CD14-positive monocyte (primary cell): ENCODE measurements at regions not wholly inside any gene's neighbourhood (a gene's known extent, or its start where the extent isn't known, plus 50 kb on each side); places are given as distances from the start of the nearest gene placed in this dataset.

Experiments
- DNase-seq, 3 donors: peaks; one replicate each; pipeline ENCODE4 v3.0.0-alpha.2; 2011 to 2022
- H2AFZ ChIP-seq: 2 replicates; pipeline ENCODE4 v1.6.0; 2012; ENCODE audit warnings: mild to moderate bottlenecking, low read depth, low read length, inconsistent platforms; ENCODE audit not compliant: insufficient read depth, poor library complexity, severe bottlenecking
- H3K27ac ChIP-seq, 2 donors: 1 replicate in 1 of 2; 2 replicates in 1 of 2; pipeline ENCODE4 v1.5.1; 2012 to 2013; ENCODE audit warnings: low read length in 2 of 2, control low read depth in 1 of 2, inconsistent platforms in 1 of 2, low read depth in 1 of 2, mild to moderate bottlenecking in 1 of 2
- H3K27me3 ChIP-seq, 2 donors: one replicate each; pipeline versions ENCODE4 v1.6.0 to v1.6.1; 2011 to 2013; ENCODE audit warnings: low read length in 2 of 2; ENCODE audit not compliant: control insufficient read depth in 2 of 2, insufficient read depth in 2 of 2
- H3K36me3 ChIP-seq, 2 donors: replicated peaks in 1 of 2; 1 replicate in 1 of 2; 2 replicates in 1 of 2; pipeline versions ENCODE4 v1.5.1 to v1.6.1; 2012 to 2013; ENCODE audit warnings: low read length in 2 of 2, control low read depth in 1 of 2, inconsistent platforms in 1 of 2, mild to moderate bottlenecking in 1 of 2; ENCODE audit not compliant: insufficient read depth in 2 of 2, control insufficient read depth in 1 of 2
- H3K4me1 ChIP-seq, 2 donors: 1 replicate in 1 of 2; 2 replicates in 1 of 2; pipeline versions ENCODE4 v1.5.1 to v1.6.1; 2012 to 2013; ENCODE audit warnings: low read length in 2 of 2, control low read depth in 1 of 2, inconsistent platforms in 1 of 2, mild to moderate bottlenecking in 1 of 2, moderate library complexity in 1 of 2; ENCODE audit not compliant: insufficient read depth in 2 of 2, control insufficient read depth in 1 of 2
- H3K4me2 ChIP-seq: replicated peaks from 2 replicates; pipeline ENCODE3; 2012; ENCODE audit warnings: low read length, moderate library complexity, mild to moderate bottlenecking; ENCODE audit not compliant: poor library complexity, severe bottlenecking; ENCODE audit errors: extremely low read depth
- H3K4me3 ChIP-seq, 3 experiments: fragments of 200-600 bp in 1 of 3; sonication (generic) in 1 of 3; replicated peaks in 1 of 3; 1 replicate in 2 of 3; 2 replicates in 1 of 3; pipeline ENCODE4 v1.5.1; 2011 to 2013; ENCODE audit warnings: low read length in 3 of 3, mild to moderate bottlenecking in 3 of 3, control low read depth in 2 of 3, low read depth in 2 of 3, inconsistent platforms in 1 of 3, moderate library complexity in 1 of 3
- H3K79me2 ChIP-seq: 2 replicates; pipeline ENCODE4 v1.6.0; 2012; ENCODE audit warnings: mild to moderate bottlenecking, control low read depth, inconsistent platforms, low read length, moderate library complexity; ENCODE audit not compliant: insufficient read depth
- H3K9ac ChIP-seq: 2 replicates; pipeline ENCODE4 v1.6.0; 2017; ENCODE audit warnings: low read length, mild to moderate bottlenecking; ENCODE audit not compliant: insufficient read depth, poor library complexity, severe bottlenecking
- H3K9me3 ChIP-seq, 2 donors: replicated peaks in 1 of 2; 1 replicate in 1 of 2; 2 replicates in 1 of 2; pipeline versions ENCODE4 v1.5.1 to v1.6.1; 2012 to 2013; ENCODE audit warnings: low read length in 2 of 2, control low read depth in 1 of 2; ENCODE audit not compliant: control insufficient read depth in 1 of 2, insufficient read depth in 1 of 2
- H4K20me1 ChIP-seq: 2 replicates; pipeline ENCODE4 v1.6.0; 2012; ENCODE audit warnings: mild to moderate bottlenecking, low read length, control low read depth, moderate library complexity; ENCODE audit not compliant: insufficient read depth
- H3K27ac Mint-ChIP-seq, 7 donors: one replicate each; pipeline ENCODE4 v1.8.0; 2020; ENCODE audit warnings: mild to moderate bottlenecking in 7 of 7, mixed read lengths in 7 of 7, moderate library complexity in 6 of 7, inconsistent platforms in 2 of 7
- H3K27me3 Mint-ChIP-seq, 3 donors: one replicate each; pipeline ENCODE4 v1.8.0; 2021 to 2022; ENCODE audit warnings: low read depth in 3 of 3, mild to moderate bottlenecking in 3 of 3, mixed read lengths in 3 of 3, moderate library complexity in 3 of 3, inconsistent platforms in 1 of 3
- H3K36me3 Mint-ChIP-seq, 2 donors: one replicate each; pipeline ENCODE4 v1.8.0; 2020; ENCODE audit warnings: mixed read lengths in 2 of 2, inconsistent platforms in 1 of 2, mild to moderate bottlenecking in 1 of 2
- H3K4me1 Mint-ChIP-seq: one replicate; pipeline ENCODE4 v1.8.0; 2020; ENCODE audit warnings: mild to moderate bottlenecking, mixed read lengths
- H3K4me3 Mint-ChIP-seq, 2 donors: one replicate each; pipeline ENCODE4 v1.8.0; 2020; ENCODE audit warnings: mild to moderate bottlenecking in 2 of 2, mixed read lengths in 2 of 2, moderate library complexity in 1 of 2
- H3K9me3 Mint-ChIP-seq, 7 donors: one replicate each; pipeline ENCODE4 v1.8.0; 2020 to 2022; ENCODE audit warnings: mixed read lengths in 7 of 7, mild to moderate bottlenecking in 6 of 7, moderate library complexity in 6 of 7, inconsistent platforms in 2 of 7
- WGBS: methylation state at CpG from one replicate; pipeline ENCODE4 v1.1.5; 2013; ENCODE audit warnings: missing lambda C conversion rate; ENCODE audit not compliant: insufficient coverage; 5-methylcytosine and 5-hydroxymethylcytosine counted together
- intact Hi-C, 2 donors: fragments of 100-400 bp; cut with micrococcal nuclease; formaldehyde crosslinking; loops; one replicate each; pipeline versions ENCODE4 v1.15.0 to v1.15.1; 2023
- TF ChIP-seq, protein P1 (sequence below): fragments of 200-600 bp; IDR thresholded peaks from one replicate; pipeline ENCODE4 v1.8.0; 2022; ENCODE audit warnings: antibody characterized with exemption, mild to moderate bottlenecking

DNA sequence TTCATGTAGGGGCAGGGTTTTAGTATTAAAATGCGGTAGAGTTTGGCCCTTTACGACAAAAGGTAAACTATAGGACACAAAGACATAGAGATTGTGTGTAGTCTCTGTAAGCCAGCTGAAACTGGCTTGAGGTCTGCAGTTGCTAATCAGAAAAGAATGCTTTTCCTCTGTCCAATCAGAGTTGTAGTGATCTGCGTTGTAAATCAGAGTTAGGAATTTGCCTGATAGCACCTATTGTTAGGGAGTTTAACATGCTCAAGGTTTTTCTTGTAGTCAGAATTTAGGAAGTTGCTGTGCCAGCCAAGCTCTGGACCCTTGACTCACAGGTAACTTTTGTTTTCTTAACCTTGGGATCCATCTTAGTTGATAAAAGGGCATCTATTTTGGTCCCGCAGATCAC is 61.2 kb upstream of the VTCN1 start:
- Mint-ChIP-seq H3K4me3 (no peak overlapping the region), H3K4me1 (no peaks in the 10 kb centered on the region), H3K9me3 (peaks cover 0 to 4% (median 2%) of the 10 kb centered on the region in 7 donors), H3K27ac (no peak overlapping the region), H3K36me3 (no peaks in the 10 kb centered on the region), H3K27me3 (no peaks in the 10 kb centered on the region)
- Histone ChIP-seq H3K9ac (no peak overlapping the region), H3K4me2 (no peak overlapping the region), H3K9me3 (no peaks in the 10 kb centered on the region), H3K36me3 (no peaks in the 10 kb centered on the region), H3K4me3 (no peak overlapping the region), H2AFZ (no peak overlapping the region), H3K27ac (no peak overlapping the region), H4K20me1 (no peaks in the 10 kb centered on the region), H3K27me3 (no peaks in the 10 kb centered on the region), H3K4me1 (no peaks in the 10 kb centered on the region), H3K79me2 (no peaks in the 10 kb centered on the region)
- WGBS: 80% methylated on average over 2 of the region's 4 CpGs
- TF ChIP-seq, protein P1, sequence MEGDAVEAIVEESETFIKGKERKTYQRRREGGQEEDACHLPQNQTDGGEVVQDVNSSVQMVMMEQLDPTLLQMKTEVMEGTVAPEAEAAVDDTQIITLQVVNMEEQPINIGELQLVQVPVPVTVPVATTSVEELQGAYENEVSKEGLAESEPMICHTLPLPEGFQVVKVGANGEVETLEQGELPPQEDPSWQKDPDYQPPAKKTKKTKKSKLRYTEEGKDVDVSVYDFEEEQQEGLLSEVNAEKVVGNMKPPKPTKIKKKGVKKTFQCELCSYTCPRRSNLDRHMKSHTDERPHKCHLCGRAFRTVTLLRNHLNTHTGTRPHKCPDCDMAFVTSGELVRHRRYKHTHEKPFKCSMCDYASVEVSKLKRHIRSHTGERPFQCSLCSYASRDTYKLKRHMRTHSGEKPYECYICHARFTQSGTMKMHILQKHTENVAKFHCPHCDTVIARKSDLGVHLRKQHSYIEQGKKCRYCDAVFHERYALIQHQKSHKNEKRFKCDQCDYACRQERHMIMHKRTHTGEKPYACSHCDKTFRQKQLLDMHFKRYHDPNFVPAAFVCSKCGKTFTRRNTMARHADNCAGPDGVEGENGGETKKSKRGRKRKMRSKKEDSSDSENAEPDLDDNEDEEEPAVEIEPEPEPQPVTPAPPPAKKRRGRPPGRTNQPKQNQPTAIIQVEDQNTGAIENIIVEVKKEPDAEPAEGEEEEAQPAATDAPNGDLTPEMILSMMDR: no peak
- intact Hi-C loops: no loop called here
- DNase-seq: no peak

GRCh38 chr1:117271129-117271528 is 60.4 kb upstream of the VTCN1 start:
- 80% methylated on average over 1 of the region's 5 CpGs for WGBS
- H3K27ac ChIP-seq: no peak overlapping the region
- H3K27me3 ChIP-seq: no peaks in the 10 kb centered on the region
- no peaks in the 10 kb centered on the region for H3K4me1 ChIP-seq
- H3K9ac ChIP-seq: no peak overlapping the region
- DNase-seq: no peak
- no peaks in the 10 kb centered on the region for H3K36me3 Mint-ChIP-seq
- no peak overlapping the region for H3K4me2 ChIP-seq
- no peaks in the 10 kb centered on the region for H3K79me2 ChIP-seq
- intact Hi-C loops: no loop called here
- TF ChIP-seq, protein P1: no peak
- peaks cover 0 to 4% (median 2%) of the 10 kb centered on the region in 7 donors for H3K9me3 Mint-ChIP-seq
- no peaks in the 10 kb centered on the region for H3K9me3 ChIP-seq
- H3K36me3 ChIP-seq: no peaks in the 10 kb centered on the region
- no peaks in the 10 kb centered on the region for H3K4me1 Mint-ChIP-seq
- H3K4me3 ChIP-seq: no peak overlapping the region
- H4K20me1 ChIP-seq: no peaks in the 10 kb centered on the region
- H2AFZ ChIP-seq: no peak overlapping the region
- H3K4me3 Mint-ChIP-seq: no peak overlapping the region
- H3K27me3 Mint-ChIP-seq: no peaks in the 10 kb centered on the region
- no peak overlapping the region for H3K27ac Mint-ChIP-seq
